GM23248 (cell line): ENCODE measurements at regions not wholly inside any gene's neighbourhood (a gene's known extent, or its start where the extent isn't known, plus 50 kb on each side); places are given as distances from the start of the nearest gene placed in this dataset.

Experiments used
- EZH2 ChIP-seq: fragments of 200-600 bp; sonication (generic); IDR thresholded peaks from 2 replicates; pipeline ENCODE4 v1.6.1; 2018; ENCODE audit warnings: antibody characterized with exemption, mild to moderate bottlenecking; ENCODE audit not compliant: insufficient read depth, poor library complexity, severe bottlenecking
- EZH2phosphoT487 ChIP-seq: fragments of 200-600 bp; sonication (generic); IDR thresholded peaks from 2 replicates; pipeline ENCODE4 v1.6.1; 2018; ENCODE audit warnings: antibody characterized with exemption, moderate library complexity, mild to moderate bottlenecking, low read depth; ENCODE audit not compliant: insufficient read depth

DNA sequence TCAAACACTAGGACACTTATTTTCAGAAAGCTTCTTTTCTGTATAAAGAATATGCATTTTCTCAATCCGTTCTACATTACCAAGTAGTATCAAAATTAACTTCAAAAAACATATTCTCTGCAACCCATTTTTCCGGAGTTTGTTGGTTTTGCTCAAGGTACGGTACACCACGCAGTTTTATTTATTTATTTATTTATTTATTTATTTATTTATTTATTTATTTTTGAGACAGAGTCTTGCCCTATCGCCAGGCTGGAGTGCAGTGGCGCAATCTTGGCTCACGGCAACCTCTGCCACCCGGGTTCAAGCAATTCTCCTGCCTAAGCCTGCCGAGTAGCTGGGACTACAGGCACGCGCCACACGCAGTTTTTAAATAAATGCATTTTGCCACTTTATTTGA lies 900.3 kb downstream of the CBLN2 start:
- TF ChIP-seq EZH2 (no peak), EZH2phosphoT487 (no peak)
